Embryonic facial prominence (tissue), 1 donor: ENCODE measurements at regions not wholly inside any gene's neighbourhood (a gene's known extent, or its start where the extent isn't known, plus 50 kb on each side); places are given as distances from the start of the nearest gene placed in this dataset.
A peak's percentile ranks its signal among the peaks of the same experiment; 100 is the strongest.

Source experiments
- DNase-seq: peaks from one replicate; pipeline ENCODE4 v3.0.0-alpha.2; 2016; ENCODE audit errors: extremely low spot score

DNA sequence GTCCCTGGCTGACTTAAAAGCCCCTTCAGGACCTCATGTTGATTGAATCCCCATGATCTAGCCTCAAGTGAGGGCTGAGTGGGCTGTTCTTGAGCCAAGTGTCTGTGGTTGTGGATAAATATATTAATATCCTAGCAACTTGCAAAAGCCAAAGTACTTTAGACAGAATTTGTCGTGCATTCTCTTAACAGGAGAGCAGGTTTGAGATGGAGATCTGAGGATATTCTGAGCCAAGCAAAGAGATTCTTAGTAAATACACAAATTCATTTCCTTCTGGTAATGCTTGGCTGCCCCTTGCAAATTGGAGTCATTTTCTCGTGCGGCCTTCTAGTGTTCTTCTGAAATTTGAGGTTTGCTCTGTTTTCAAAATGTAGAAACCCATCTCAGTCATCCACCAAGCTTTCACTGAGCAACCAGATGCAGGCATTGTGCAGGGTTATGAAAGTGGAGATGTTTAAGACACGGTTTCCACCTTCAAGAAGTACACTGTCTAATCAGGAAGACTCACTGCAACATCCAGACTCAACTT is 242.1 kb upstream of the JUN start:
- no peak for DNase-seq

DNA sequence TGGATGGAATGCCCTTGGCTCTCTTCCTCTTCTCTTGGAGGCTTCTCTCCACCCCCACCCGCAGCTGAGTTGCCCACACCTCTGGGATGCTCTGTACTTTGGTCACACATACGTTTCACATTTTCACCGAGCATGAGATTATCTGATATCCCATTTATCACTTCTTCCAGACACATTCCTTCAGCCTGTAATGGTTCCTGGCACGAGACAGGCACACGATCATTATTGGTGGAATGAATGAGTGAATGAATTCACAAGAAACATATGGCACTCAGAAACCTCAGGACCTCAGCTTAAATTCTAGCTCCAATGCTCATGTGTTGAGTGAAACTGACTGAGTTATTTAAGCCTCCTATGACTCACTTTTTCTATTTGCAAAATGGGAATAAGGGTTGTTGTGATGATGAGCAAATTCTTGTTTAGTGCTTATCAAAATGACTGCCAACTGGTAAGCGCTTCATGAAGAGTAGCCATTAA is 242.7 kb upstream of the JUN start:
- DNase-seq, result no peak

DNA sequence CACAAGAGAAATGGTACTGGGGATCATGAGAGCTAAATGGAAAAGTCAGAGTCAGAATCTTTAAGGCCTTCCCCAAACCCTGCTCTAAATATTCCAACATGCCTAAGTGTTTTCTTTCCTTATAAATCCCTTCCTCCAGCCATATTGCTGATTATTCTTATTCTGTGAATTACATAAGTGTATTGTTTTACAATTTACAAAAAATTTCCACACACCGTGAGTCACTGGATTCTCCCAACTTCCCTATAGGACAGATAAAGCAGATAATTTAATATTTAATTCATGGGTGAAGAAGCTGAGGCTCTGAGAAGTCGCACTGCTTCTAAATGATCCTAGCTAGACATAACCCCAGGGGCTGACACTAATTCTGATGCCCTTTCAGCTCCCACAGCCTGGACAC is 243.3 kb upstream of the JUN start:
- no peak for DNase-seq

DNA sequence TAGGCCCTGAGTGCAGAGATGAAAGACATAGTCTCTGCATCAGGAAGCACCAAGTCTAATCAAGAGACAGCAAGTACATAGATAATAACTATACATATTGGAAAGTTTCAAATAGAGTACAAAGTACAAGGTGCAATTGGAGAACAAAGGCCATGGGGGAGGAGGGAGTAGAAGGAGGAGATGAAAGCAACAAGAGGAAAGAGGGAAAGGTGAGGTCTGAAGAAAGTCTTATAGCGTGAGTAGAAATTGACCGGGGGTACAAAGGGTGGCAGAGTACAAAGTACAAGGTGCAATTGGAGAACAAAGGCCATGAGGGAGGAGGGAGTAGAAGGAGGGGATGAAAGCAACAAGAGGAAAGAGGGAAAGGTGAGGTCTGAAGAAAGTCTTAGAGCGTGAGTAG is 244.2 kb upstream of the JUN start:
- DNase-seq, result no peak

DNA sequence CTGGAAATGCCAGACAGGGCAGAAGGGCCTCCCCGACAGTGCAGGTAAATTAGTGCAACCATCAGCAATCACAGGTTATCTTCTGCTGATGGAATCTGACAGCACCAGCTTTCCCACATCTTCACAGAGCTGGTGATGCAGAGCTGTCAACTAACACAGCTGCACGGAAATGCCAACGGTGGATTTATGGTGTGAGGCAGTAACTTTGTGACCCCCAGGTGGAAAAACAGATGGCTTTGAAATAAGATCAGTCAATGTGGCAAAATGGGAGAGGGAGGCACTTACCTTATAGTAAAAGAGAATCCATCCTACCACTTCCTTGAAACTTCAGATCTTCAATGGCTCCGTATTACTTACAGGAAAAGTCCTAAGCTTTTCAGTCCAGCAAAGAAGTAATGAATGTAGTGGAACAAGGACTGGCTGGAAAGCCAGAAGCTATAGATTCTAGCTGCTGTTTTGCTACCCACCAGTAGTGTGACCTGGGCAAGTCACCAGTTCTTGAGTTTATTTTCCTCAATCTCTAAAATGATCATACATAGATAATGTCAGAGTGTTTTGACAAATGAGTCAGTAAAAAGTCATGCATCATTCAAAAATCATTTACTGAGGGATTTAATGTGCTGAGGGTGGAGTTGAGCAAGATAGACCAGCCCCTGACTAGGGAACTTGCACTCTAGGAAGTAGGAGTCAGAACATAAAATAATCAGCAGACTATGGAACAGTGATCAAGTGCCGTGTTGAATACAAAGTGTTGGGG is 245.7 kb upstream of the JUN start:
- DNase-seq, result no peak

DNA sequence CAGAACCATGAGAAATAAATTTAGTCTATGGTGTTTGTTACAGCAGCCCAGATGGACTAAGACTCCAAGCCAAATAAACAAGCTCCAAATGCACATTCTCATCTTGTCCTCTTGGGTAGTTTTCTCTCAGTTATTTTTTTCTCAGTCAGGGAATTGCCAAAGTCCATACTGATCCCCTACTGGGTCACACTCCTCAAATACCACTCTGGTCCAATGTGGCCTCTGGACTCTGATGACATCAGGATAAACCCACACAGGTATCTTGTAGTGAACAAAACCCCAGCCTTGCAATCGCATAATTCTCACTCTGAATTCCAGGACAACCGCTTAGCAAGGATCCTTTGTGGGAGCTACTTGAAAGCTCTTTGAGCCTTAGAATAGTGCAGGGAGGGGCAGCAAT is 248.4 kb upstream of the JUN start:
- DNase-seq, result no peak

DNA sequence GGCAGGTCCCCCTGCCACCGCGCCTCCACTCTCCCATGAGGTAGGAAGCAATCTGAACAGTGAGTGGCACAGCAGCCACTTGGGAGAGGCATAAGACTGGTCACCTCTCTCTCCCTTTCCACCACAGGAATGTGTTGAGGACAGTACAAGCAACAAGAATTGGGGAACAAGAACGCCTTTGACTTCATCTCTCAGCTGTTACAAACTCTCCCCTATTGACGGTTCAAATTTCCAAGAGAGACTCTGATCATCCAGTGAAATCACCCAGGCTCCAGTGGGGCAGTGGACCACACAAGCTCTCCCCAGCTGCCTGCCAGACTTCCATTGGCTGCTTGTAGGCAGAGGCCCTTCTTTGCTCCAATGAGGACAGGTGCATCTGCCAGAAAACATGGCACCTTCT is 249.9 kb upstream of the JUN start:
- no peak for DNase-seq

DNA sequence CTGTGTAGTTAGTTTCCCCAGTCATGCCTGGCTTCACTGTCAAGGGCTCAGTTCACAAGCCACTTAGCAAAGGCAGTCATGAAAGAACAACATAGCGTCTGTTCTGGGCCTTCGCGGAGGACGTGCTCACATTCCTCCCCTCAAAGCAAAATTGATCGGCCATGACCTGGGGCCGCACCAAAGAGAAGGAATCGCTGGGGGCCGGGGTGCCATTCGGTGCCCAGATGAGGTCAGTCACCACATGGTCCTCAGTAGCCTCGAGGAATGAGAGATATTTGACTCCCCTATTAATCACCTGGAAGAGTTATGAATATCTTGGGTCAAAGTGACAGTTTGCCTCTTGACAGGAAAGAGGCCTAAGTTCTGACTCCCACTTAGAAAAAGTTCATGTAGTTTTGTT is 251.1 kb upstream of the JUN start:
- DNase-seq, result no peak

DNA sequence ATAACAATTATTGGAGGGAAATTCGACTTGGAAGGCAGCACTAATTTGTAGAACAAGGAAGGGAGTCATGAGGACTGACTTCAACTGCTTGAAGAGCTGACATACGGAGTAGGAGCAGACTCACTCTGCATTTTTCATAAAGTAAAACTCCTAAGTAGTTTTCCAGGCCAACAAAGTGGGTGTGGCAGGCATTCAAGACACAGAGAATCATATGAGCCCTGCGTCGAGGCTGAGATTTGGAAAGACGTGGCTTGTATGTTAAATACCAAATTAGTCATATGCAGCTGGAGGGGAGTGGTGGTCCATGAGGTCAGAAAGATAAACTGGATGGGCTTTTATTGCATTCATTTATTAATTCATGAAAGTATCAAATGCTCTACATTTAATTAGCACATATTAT is 255.7 kb upstream of the JUN start:
- DNase-seq, result no peak

DNA sequence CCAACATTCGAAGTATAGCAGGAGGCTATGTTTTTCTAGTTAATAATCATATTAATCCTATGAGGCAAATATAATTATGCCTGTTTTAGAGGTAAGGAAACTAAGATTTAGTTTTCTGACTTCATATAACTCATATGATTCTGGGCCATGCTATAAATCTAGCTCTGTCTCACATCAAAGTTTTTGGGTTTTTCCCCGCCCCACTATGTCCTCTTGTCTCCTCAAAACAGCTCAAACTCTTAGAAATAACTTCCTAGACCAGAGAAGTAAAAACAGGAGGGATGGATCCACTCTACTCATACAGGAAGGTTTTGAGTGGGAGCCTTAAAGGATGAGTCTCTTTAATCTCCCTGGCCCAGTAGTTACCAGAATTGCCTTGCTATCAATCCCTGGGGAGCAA is 256.4 kb upstream of the FGGY start:
- no peak for DNase-seq

DNA sequence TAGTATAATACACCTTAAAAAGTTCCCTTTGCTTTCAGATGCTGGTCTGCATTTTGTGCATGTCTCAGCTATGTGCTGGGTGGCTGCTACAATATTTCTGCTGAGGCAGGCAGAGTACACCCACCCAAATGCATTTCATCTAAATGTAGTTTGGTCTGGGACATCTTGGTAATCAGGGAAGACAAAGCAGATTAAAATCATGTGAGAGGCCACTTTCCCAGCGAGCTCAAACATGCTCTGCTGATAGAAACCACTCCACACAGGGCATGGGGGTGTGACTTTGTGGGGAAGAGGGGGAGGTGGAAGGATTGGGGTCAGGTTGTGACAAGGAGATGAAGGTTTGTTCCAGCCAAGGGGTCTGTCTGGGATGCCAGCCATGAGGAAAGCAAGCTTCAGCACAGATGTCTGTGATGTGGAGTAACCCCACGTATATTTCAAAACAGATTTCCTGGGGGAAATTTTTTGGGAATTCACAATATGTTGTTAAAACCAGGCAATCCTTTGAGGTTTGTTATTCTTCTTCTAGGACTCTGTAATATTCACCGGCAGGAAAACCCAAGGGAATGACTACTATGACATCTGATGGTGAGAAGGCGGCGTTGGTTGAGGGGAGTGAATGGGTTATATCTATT is 255.1 kb upstream of the FGGY start:
- DNase-seq, result no peak

DNA sequence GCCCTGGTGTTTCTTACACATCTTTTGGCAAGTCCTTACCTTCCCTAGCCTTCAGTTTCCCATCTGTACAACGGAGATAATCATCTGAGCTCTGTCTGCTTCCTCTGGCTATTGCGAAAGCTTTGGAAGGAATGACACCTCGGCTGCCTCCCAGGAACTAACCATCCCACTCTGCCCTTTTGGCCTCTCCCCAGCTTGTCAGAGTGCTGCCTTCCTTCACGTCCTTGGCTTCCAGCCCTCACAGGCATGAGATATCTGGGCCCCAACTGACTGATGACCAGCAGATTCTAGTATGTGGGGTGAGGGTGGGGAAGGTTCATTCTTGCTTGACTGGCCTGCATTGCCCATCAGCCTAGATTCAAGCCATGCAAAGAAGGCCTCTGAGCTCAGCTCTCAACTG is 253.1 kb upstream of the FGGY start:
- no peak for DNase-seq

DNA sequence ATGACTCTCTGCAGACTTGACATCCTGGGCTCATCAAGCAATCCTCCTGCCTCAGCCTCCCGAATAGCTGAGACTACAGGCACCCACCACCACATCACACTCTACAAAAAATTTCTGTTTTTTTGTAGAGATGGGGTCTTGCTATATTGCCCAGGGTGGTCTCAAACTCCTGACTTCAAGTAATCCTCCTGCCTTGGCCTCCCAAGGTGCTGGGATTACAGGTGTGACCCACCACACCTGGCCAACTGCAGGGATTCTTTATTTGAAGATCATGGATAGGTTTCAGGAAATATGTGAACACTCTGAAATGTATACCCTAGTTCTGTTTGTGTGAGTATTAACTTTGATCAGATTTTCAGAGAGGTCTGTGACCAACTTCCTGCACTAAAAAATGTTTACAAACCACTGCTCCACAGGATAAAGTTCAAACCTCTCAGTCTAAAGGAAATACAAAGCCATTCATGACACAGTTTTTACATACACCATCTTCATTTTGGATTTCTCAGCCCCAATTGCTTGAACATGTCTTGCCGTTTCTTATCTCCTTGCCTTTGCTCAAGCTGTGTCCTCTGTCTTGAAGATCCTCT is 252.3 kb upstream of the FGGY start:
- DNase-seq, result no peak

DNA sequence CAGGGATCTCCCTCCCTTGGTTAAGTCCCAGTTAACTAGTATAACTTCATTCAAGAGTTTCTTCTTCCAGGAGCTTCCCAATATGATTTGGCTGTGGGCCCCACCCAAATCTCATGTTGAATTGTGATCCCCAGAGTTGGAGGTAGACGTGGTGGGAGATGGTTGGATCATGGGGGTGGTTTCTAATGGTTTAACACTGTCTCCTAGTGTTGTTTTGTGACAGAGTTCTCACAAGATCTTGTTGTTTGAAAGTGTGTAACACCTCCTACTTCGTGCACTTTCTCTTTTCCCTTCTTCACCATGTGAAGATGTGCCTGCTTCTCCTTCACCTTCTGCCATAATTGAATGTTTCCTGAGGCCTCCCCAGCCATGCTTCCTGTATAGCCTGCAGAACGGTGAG is 251.8 kb upstream of the FGGY start:
- DNase-seq, result no peak

DNA sequence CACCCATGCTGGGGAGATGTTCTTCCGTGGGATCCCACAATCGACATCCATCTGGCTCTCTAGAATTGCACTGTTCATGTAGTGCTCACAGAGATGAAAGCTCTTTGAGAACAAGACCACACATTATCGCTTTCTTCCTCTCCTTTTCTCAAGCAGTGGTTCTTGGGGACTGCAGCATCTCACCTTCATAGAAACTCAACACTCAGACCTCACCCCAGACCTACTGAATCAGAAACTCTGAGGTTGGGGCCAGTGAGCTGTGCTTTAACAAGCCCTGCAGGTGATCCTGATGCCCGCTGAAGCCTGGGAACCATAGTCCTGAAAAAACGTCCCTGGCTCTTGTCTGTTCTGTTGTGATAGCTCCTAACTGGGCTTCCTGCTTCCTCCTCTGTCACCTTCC is 251.3 kb upstream of the FGGY start:
- no peak for DNase-seq

DNA sequence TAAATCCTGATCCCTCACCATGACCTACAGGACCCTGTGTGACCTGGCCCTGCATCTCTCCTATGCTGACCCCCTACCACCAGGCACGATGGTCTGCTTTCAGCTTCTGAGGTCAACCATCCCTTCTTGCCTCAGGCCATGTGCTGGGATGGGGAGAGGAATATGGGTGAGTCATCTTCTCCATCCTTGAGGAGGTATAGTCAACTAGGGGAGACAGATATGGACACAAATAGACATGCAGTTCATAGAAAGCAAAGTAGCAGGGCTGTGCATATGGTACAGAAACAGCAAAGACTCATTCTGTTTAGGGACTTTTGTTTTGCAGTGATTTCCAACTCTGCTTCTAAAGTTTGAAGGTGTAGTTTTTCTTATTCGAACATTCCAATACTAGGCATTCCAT is 250.8 kb upstream of the FGGY start:
- DNase-seq, result no peak

DNA sequence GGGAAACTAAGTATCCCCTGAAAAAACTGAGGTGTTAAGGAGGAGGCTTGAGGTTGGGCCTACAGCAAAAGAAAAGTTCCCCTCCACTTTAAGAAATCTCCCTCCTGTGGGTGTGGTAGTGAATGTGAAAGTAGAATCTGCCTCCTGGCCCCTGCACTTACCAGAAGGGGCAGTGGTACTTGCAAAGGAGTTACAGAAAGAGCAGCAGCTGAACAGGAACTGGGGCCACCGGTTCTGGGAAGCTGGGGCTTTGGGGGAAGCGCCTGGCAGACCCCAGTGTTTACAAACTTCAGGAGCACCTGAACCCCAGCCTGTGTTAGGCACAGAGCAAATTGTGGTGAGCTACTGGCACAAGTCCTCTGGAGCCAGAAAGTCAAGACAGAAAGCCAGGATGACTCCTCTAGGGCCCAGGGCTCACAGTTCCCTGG is 250.2 kb upstream of the FGGY start:
- DNase-seq, result no peak

DNA sequence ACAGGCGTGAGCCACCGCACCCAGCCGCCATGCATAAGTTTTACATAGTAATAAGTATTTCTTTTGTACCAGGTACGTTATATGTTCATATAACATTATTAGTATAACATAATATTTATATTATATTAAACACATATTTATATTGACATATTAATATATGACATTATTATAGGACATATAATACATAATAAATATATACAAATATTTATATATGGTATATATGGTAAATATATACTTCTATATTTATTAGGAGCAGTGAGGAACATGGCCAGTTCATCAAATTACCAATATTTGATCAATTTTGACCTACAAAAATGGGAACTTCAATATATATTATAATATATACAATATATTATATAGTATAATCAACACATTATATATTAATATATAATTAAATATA is 245.9 kb upstream of the FGGY start:
- DNase-seq, result no peak

DNA sequence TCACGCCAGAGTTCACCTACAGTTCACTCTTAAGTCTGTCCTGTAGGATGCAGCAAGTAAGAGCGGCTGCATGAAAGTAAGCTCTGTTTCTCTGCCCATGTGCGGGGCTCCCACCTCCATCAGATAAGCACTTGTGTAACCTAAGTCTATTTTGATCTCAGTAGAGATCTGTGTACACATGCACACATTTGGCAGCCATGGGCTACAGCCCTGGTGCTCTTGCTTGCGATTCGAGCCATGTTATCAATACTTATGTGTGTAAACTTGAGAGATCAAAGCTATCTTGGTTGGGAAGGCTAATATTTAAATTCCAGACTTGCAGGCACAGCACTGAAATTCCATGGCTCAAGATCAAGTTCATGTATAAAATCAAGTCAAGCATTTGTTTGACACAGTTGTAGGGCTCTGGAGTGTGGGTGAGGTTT is 244.7 kb upstream of the FGGY start:
- no peak for DNase-seq

DNA sequence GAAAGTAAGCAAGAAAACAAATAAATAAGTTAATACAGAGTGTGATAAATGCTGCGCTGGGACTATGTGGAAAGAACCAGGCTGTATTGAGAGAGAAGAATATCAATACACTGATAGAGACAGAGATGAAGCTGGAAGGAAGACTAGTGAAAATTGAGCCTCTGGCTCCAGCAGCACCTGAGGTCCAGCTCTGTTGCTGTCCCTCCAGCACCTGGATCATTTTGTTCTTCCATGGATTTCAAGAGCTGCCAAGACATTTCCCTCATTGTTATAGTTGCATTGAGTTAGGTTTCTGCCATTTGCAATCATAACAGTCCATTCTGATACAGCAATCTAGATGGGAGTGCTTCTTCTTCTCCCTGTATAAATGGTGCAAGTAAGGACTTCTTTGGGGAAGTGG is 242.7 kb upstream of the FGGY start:
- no peak for DNase-seq

DNA sequence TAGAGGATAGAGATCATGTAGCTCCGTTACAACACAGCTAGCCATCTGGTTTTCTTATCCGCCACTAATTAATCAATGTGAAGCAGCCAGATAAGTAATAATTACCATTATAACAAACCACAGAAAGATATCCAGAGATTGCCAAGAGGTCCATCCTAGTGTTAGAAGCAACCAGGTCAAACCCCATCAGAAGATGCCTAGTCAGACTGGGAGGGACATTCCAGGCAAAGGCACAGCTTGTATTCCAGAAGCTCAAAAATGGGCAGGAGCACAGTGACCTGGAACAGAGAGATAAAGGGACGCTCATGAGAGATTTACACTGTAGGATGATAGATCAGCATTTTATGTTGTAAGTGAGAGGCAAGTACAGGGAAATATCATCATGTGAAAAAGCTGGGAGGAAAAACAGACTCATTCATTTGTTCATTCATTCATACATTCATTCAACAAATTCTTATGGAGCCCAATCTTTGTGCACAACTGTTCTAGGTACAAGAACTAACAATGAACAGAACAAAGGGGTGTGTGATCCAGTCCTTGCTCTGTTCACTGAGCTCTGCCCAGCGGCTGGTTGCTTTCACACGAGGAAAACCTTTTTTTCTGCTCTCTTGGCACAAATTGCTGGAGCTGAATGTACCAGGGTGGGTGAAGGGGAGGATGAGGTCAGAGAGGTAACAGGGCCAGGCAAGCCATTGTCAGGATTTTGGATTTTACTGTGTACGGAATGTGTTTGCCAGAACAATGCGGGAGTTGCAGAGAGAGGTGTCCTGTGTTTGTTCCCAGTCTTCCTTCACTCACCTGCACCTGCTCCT is 240.8 kb upstream of the FGGY start:
- no peak for DNase-seq

DNA sequence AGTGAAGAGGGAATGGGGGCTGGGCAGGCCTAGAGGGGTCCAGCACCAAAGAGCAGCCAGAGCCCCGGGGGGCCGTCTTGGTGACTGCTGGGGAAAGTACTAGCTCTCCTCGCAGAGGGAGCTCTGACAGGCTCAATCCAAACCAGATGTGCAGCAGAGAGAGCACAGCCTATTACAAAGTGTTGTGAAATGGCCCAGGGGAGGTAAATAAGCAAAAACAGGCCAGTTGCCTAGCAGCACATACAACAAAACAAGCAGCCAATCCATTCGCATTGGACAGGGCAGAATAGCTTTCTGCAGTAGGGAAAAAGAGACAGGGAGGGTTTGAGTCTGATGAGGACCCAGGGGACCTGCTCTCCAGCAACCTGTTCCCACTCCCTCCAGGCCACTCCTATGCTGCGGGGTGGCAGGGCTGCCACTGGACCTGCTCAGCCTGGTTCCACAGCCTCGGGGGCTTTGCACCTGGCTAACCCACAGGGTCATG is 239.6 kb upstream of the FGGY start:
- peak; percentile 93 for DNase-seq
